Aorta (tissue), 5 donors: ENCODE measurements at regions not wholly inside any gene's neighbourhood (a gene's known extent, or its start where the extent isn't known, plus 50 kb on each side); places are given as distances from the start of the nearest gene placed in this dataset.

Experiments
- ATAC-seq: fragments of 200-7000 bp; cut with Tn5 transposase; one replicate; pipeline ENCODE4 v1.9.1; 2022; ENCODE audit warnings: moderate library complexity; ENCODE audit not compliant: low FRiP score
- DNase-seq, 2 donors: peaks; one replicate each; pipeline ENCODE4 v3.0.0-alpha.2; 2020
- H3K27ac ChIP-seq, 2 donors: one replicate each; pipeline ENCODE4 v1.5.1; 2013; ENCODE audit warnings: low read length in 2 of 2, mild to moderate bottlenecking in 2 of 2, moderate library complexity in 2 of 2, control low read depth in 1 of 2, inconsistent platforms in 1 of 2, low read depth in 1 of 2
- H3K27me3 ChIP-seq, 2 donors: one replicate each; pipeline ENCODE4 v1.6.1; 2013; ENCODE audit warnings: control low read depth in 1 of 2, low read length in 1 of 2, mild to moderate bottlenecking in 1 of 2, moderate library complexity in 1 of 2; ENCODE audit not compliant: insufficient read depth in 2 of 2, control insufficient read depth in 1 of 2
- H3K36me3 ChIP-seq, 2 donors: one replicate each; pipeline ENCODE4 v1.6.1; 2013; ENCODE audit warnings: control low read depth in 1 of 2, low read length in 1 of 2, mild to moderate bottlenecking in 1 of 2; ENCODE audit not compliant: insufficient read depth in 2 of 2, control insufficient read depth in 1 of 2
- H3K4me1 ChIP-seq, 2 donors: one replicate each; pipeline ENCODE4 v1.6.1; 2013; ENCODE audit warnings: low read length in 2 of 2, control low read depth in 1 of 2, mild to moderate bottlenecking in 1 of 2, moderate library complexity in 1 of 2; ENCODE audit not compliant: insufficient read depth in 2 of 2, control insufficient read depth in 1 of 2
- H3K4me3 ChIP-seq, 2 donors: one replicate each; pipeline ENCODE4 v1.5.1; 2013; ENCODE audit warnings: low read length in 2 of 2, control low read depth in 1 of 2, mild to moderate bottlenecking in 1 of 2
- H3K9me3 ChIP-seq: one replicate; pipeline ENCODE4 v1.6.1; 2013; ENCODE audit warnings: mild to moderate bottlenecking, low read length; ENCODE audit not compliant: control insufficient read depth
- WGBS, 2 donors: extraction: QIAGEN DNeasy Blood & Tissue Kit; methylation state at CpG; one replicate each; pipeline ENCODE4 v1.1.7; 2013; 5-methylcytosine and 5-hydroxymethylcytosine counted together
- intact Hi-C, 2 donors: fragments of 100-400 bp; cut with DNase I; formaldehyde crosslinking; loops; one replicate each; pipeline versions ENCODE4 v1.14.2 to v1.15.0; 2022
- donor health status: healthy with polysubstance abuse.
- donor health status: Bipolar disorder and iron deficiency.
- donor health status: DM: no; HTN: no; CAD: no.
- donor health status: DM: no; HTN: no; CAD: no.
- donor health status: DM: yes; HTN: yes; CAD: no.

GRCh38 chr1:181163662-181164061, 75.2 kb downstream of the IER5 start:
- Histone ChIP-seq H3K4me3 (no peak overlapping the region), H3K27me3 (no peaks in the 10 kb centered on the region), H3K27ac (no peak overlapping the region), H3K4me1 (no peaks in the 10 kb centered on the region), H3K36me3 (no peaks in the 10 kb centered on the region), H3K9me3 (no peaks in the 10 kb centered on the region)
- ATAC-seq: no peak
- intact Hi-C loops: loop anchor here in 1 of 2 donors (5.0 kb wide), 1 partner anchor 281 kb away; no protein-coding TSS in a partner anchor
- DNase-seq: no peak

- Histone ChIP-seq H3K36me3 (no peaks in the 10 kb centered on the region), H3K27ac (no peak overlapping the region), H3K9me3 (no peaks in the 10 kb centered on the region), H3K4me3 (no peak overlapping the region), H3K27me3 (no peaks in the 10 kb centered on the region), H3K4me1 (no peaks in the 10 kb centered on the region)
- DNase-seq (peak; percentile 75 to 79), ATAC-seq (peak; percentile 92)
- 33 to 35% methylated on average over 14 of the region's 14 CpGs for WGBS, 2 donors
- intact Hi-C loops: loop anchor here in 1 of 2 donors (1.0 to 5.0 kb wide), 3 partner anchors 23 to 284 kb away; no protein-coding TSS in a partner anchor
Observed at GRCh38 chr1:181166377-181167196, 78.1 kb downstream of the IER5 start.

GRCh38 chr1:181169281-181169865, 80.9 kb downstream of the IER5 start:
- Histone ChIP-seq H3K4me3 (no peak overlapping the region), H3K9me3 (peaks cover 6% of the 10 kb centered on the region), H3K27me3 (no peaks in the 10 kb centered on the region), H3K36me3 (no peaks in the 10 kb centered on the region), H3K27ac (no peak overlapping the region), H3K4me1 (no peaks in the 10 kb centered on the region)
- no peak for DNase-seq
- intact Hi-C loops: loop anchor here in 1 of 2 donors (5.0 kb wide), 2 partner anchors 87 to 287 kb away; no protein-coding TSS in a partner anchor
- 78 to 81% methylated on average over 8 of the region's 8 CpGs for WGBS, 2 donors
- ATAC-seq: no peak

GRCh38 chr1:181170194-181170593, 81.7 kb downstream of the IER5 start:
- 85 to 88% methylated on average over 3 of the region's 3 CpGs for WGBS, 2 donors
- H3K9me3 ChIP-seq: peaks cover 6% of the 10 kb centered on the region
- no peaks in the 10 kb centered on the region for H3K36me3 ChIP-seq
- no peaks in the 10 kb centered on the region for H3K4me1 ChIP-seq
- DNase-seq (no peak), ATAC-seq (no peak)
- no peaks in the 10 kb centered on the region for H3K27me3 ChIP-seq
- H3K4me3 ChIP-seq: no peak overlapping the region
- intact Hi-C loops: no loop called here
- no peak overlapping the region for H3K27ac ChIP-seq

GRCh38 chr1:181172082-181172481, 83.6 kb downstream of the IER5 start:
- no peaks in the 10 kb centered on the region for H3K27me3 ChIP-seq
- WGBS, 2 donors: 50 to 83% methylated on average over 1 of the region's 1 CpG
- intact Hi-C loops: no loop called here
- ATAC-seq (no peak), DNase-seq (no peak)
- peaks cover 6% of the 10 kb centered on the region for H3K9me3 ChIP-seq
- H3K36me3 ChIP-seq: no peaks in the 10 kb centered on the region
- H3K4me3 ChIP-seq: no peak overlapping the region
- H3K4me1 ChIP-seq: no peaks in the 10 kb centered on the region
- H3K27ac ChIP-seq: no peak overlapping the region

- Histone ChIP-seq H3K4me1 (no peaks in the 10 kb centered on the region), H3K36me3 (no peaks in the 10 kb centered on the region), H3K9me3 (peaks cover 6% of the 10 kb centered on the region), H3K27ac (no peak overlapping the region), H3K27me3 (no peaks in the 10 kb centered on the region), H3K4me3 (no peak overlapping the region)
- WGBS, 2 donors: 73 to 77% methylated on average over 6 of the region's 6 CpGs
- intact Hi-C loops: no loop called here
- ATAC-seq: no peak
- no peak for DNase-seq
Observed at GRCh38 chr1:181173761-181174447, 85.4 kb downstream of the IER5 start.

- Histone ChIP-seq H3K36me3 (no peaks in the 10 kb centered on the region), H3K9me3 (peaks cover 6% of the 10 kb centered on the region), H3K27me3 (no peaks in the 10 kb centered on the region), H3K4me1 (no peaks in the 10 kb centered on the region), H3K4me3 (no peak overlapping the region), H3K27ac (no peak overlapping the region)
- intact Hi-C loops: no loop called here
- DNase-seq (no peak), ATAC-seq (no peak)
- WGBS, 2 donors: 89 to 94% methylated on average over 4 of the region's 4 CpGs
Observed at GRCh38 chr1:181174861-181175260, 86.4 kb downstream of the IER5 start.

- WGBS, 2 donors: 89 to 91% methylated on average over 6 of the region's 6 CpGs
Observed at GRCh38 chr1:181175356-181175910, 86.9 kb downstream of the IER5 start.

More at GRCh38 chr1:181175356-181175910, 86.9 kb downstream of the IER5 start:
- Histone ChIP-seq H3K9me3 (peaks cover 6% of the 10 kb centered on the region), H3K27me3 (no peaks in the 10 kb centered on the region), H3K36me3 (no peaks in the 10 kb centered on the region), H3K4me3 (no peak overlapping the region), H3K4me1 (no peaks in the 10 kb centered on the region), H3K27ac (no peak overlapping the region)
- no peak for DNase-seq
- ATAC-seq: no peak
- intact Hi-C loops: no loop called here
